T-helper 2 cell (primary cell): ENCODE measurements at regions not wholly inside any gene's neighbourhood (a gene's known extent, or its start where the extent isn't known, plus 50 kb on each side); places are given as distances from the start of the nearest gene placed in this dataset.
A peak's percentile ranks its signal among the peaks of the same experiment; 100 is the strongest.
"Not testable (repeated sequence)": the region's sequence is repeated elsewhere in the genome, so short reads cannot be mapped to it uniquely, and the experiment has no call there.

Experiments
- DNase-seq, 5 experiments: peaks; one replicate each; pipeline versions ENCODE4 v3.0.0 to v3.0.0-alpha.2; 2012 to 2022

DNA sequence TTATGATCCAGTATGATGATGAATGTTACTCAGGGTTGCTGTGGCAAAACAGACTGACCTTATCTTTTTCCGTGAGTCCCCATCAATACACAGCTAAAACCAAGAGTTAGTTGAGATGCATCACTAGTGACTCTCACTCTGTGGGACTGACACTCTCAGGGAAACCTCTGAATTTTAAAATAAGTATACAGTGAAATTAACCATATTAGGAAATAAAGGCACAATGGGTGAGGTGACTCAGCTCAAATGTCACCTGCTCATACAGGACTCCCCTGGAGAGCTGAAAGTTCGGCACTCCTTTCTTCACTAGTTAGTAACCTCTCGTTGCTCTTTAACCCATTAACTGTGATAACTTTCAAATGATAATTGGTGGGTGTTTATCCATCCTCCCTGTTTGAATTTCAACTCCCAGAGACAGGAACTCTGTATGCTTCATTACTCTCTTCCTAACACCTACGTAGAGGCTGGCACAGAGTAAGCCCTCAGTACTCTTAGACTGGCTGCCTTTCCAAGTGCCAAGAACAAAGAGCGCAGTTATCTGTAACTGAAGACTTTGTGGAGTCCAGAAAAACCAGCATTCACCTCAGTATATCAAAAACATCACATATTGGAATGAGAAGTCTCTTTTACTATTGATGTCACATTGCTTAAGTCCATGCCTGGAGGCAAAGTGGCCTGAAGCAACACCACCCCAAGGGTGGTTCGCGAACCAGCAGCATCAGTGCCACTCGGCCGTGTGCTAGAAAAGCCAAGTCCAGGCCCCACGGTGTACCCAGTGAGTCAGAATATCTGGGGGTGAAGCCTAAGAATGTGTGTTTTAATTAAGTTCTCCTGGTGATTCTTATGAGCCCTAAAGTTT is 91.1 kb downstream of the NIBAN1 start:
- DNase-seq, result peak in 1 of 5 experiments; percentile 43

DNA sequence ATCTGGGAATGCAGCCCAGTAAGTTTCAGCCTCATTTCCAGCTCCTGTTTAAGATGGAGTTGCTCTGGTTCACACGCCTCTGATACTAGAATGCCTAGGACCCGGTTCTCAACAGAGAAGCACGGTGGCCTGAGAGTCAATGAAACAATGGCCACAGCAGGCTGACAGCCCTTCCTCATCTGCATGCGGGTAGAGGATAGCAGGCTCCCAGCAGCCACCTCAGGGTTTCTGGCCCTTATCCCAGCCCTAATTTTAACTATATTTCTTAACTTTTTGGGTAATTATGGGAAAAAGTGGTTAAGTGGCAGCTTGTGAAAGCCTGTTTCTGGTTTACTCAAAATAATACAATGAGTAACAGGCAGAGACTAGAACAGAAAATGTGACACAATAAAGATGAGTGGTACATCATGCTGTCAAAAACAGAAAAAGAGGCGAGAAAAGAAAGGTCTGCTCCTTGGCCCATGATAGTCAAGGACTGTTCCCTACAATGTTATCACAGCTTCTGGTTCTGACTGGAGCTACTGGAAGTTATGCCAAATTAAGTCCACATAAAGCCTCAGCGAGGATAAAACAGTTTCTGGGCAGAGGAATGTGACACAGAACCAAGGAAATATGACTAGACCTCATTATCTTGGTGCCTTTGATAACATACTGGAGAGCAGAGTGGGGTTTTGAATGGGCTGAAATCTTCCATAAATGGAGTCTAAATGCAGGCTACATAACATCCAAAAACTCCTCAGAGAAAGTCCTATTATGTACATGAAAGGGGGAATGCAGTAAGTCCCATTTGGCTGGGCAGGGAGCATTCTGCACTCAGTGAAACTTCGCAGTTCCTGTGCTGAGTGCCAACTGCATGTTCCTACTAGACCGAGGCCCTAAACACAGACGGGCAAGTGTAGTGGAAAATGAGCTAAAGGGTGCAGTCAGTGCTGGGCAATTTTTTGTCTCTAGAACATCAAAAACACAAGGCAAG is 92.1 kb downstream of the NIBAN1 start:
- DNase-seq, result no peak

DNA sequence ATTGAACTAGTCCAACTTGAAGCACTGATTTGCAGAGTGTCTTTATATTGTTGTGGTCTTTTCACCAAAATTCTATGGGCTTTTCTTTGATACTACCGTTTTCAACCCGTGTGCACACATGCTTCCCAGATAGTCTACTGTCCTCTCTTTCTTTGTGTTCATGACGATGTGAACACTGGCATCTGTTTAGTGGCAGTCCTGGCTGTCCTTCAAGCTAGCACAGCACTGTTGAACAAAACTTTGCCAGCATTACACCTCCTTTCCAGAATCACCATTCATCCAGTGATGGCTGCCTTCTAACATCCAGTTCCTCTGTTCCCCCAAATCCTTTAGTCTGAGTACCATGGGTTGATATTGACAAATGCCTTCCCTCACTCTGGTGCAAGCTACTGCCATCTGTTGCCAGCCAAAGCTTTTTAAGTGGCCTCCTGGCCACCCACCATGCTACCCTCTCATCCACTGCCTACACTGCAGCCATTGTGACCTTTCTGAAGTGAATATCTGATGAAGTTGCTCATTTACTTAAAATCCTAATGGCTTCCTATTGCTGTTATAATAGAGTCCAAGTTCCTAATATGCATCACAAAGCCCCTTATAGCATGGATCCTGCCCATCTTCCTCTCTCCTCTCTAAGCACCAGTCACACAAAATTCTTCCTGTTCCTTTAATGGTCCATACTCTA is 94.3 kb downstream of the NIBAN1 start:
- DNase-seq, result no peak

DNA sequence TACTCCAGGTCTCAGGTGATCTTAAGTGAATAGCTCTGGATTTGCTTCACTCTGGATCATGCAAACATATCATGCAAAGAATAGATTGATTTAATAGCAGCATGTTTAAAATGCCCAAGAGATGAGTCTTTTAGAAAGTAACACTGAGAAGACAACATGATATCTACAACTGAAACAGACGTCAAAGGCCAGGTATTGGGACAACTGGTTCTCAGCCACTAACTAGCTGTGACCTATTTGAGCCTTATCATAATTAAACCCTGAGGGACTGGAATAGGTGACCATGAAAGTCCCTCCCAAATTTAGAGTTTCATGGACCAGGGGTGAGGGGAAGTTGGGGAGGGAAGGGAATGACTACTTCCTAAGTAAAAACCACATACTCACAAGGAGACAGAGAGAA is 95.7 kb downstream of the NIBAN1 start:
- no peak for DNase-seq

DNA sequence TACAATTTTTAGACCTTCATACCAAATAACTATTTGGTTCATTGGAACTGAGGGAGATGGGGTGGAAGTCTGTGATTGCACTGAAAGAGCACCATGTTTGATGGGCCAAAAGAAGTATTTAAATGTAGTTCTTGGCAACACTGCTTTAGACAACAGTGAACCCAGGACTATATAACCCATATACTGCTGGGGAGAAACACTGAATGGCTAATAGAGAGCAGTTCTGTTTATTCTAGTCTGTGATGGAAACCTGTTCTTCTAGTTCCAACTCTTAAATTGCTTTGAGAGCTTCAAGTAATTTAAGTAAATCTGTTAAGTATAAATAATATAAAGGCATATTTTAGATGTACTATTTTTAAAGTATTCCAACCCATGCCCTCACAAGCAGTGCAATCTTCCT is 96.3 kb downstream of the NIBAN1 start:
- no peak for DNase-seq

DNA sequence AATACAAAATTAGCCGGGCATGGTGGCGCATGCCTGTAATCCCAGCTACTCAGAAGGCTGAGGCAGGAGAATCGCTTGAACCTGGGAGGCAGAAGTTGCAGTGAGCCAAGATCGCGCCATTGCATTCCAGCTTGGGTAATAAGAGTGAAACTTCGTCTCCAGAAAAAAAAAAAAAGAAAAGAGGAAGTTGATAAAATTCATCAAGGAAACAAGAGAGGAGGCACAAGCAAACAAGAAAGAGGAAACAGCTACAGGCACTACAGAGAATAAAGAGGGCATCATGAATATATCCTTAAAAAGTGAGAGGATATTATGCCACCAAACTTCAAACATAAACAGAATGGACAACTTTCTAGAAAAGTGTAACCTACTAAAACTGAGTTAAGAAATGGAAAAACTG is 98.3 kb downstream of the NIBAN1 start:
- DNase-seq, result not testable (repeated sequence)

DNA sequence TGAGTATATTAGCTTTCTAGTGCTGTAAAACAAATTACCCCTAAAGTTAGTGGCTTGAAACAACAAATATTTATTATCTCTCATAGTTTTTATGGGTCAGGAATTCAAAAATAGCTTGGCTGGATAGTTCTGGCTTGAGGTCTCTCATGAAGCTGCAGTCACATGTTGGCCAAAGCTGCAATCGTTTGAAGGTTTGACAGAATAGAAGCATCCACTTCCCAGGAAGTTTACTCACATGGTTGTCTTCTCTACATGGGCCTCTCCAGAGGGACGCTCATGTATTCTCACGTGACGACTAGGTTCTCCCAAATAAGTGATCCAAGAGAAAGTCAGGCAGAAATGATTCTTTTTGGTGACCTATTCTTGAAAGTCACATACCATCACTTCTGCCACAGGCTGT is 99.1 kb downstream of the NIBAN1 start:
- DNase-seq, result no peak

DNA sequence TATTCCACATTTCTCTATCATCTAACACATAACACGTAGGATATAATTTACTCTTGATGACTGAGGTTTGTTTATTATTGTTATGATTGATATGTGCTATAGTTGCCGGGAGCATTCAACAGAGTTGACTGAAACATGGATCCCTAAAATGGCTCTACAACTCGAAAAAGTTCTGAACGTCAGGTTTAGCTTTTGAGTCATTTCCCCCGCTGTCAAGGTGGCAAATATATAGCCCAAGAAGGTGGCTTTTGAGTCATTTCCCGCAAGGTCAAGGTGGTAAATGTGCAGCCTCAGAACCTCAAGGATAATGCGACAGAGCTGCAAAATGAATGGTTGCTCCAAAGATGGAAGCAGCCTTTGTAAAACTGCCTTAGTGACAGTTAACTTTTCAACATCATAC is 104.0 kb downstream of the NIBAN1 start:
- DNase-seq, result peak in 2 of 5 experiments; percentile 32 to 93

DNA sequence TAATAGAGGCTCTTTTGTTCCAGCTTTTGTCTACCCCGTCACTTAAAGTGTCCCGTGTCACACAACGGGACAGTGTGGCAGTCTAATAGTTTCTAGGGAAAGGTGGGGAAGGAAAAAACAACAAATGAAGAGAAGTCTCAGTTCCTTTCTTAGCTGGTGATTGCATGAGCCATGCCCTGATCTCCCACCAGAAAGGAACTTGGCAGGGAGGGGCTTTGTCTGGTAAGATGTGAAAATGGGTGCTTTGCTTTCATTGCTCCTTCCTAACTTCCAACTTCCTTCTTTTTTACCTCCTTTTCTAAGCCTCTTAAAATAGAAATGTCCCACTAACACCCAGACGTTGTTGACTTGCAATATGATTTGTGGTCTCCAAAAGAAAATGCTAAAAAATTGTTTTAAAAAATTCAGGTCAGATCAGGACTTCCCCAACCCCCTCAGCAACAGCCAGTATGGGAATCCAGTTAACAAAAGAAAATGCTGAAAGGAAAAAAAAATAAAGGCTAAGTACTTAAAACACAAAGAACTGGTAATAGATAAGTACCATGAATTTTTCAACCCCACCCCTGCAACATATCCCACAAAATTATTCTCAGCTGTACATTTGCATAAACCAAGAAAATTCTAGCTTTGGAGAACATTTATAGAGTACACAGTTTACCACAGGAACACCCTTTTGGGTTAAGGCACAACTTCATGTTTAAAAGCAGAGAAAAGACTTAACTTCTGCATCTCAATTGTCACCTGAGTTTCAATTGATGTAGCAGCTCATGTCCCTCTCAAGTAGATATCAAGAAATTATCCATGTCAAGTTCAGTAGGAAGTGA is 106.2 kb downstream of the NIBAN1 start:
- no peak for DNase-seq

DNA sequence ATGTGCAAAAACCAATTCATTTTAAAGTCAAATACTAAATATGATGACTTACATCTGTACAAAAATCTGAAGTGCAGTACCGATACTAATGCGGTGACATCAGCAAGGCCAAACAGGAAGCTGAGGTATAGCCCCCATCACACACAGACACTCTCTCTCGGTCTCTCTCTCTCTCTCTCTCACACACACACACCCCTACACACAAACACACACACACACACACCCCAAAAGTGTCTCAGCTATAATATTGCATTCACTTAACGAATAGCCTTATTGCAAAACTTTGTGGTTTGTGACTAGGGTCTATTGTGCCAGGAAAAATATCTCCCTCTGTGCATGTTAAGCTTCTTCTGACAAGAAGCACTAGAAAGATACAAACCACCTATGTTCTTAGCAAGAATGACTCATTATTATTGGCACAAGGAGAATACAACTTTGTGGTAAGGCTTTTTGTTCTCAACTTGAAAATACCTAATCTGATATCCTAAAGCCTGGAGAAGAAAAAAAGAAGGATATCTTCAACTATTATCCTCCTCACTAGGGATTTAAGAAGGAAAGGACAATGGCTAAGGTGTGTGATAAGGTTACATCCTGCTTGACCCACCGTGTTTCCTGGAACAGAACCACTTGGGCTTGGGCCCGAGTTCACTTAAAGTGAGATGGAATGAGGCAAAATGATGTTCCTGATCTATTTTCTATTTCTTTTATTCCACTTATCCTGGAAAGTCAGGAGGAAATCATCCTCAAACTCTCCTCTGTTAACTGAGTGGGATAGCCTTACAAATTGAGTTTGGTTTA is 107.1 kb downstream of the NIBAN1 start:
- DNase-seq, result peak in 3 of 5 experiments; percentile 36 to 98 (median 80)

DNA sequence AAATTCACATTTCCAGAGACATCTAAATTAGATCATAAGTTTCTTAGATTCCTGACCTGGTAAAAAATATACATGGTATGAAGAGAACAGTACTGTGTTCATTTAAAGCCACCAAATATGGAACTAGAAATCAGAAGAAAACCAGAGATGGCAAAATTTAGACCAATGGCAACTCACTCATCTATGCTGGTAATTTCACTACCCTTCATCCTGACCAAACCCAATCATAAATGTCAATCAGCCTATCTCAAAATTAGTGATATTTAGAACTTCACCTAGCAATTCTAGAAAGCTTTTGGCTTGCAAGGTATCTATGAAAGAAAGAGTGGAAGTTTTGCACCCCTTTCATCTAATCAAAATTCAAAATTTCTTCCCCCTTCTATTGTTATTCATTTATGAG is 107.7 kb downstream of the NIBAN1 start:
- DNase-seq, result no peak

DNA sequence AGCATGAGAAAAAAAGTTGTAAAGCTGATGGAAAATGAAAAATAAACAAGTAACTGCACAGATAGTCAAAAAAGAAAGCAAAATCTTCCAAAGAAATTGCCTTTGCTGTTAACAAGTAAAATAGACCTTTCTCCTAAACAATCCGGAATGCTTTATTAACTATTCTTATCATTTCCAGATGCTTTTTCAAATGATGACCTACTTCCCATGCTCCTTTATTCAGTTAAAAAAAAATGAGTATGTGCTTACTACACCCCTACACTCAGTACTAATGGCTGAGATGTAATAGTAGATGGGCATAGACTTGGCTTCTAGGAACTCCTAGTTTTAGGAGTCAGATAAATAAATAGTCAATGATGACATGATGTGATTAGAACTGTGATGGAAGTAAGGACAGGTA is 108.5 kb downstream of the NIBAN1 start:
- DNase-seq, result no peak

DNA sequence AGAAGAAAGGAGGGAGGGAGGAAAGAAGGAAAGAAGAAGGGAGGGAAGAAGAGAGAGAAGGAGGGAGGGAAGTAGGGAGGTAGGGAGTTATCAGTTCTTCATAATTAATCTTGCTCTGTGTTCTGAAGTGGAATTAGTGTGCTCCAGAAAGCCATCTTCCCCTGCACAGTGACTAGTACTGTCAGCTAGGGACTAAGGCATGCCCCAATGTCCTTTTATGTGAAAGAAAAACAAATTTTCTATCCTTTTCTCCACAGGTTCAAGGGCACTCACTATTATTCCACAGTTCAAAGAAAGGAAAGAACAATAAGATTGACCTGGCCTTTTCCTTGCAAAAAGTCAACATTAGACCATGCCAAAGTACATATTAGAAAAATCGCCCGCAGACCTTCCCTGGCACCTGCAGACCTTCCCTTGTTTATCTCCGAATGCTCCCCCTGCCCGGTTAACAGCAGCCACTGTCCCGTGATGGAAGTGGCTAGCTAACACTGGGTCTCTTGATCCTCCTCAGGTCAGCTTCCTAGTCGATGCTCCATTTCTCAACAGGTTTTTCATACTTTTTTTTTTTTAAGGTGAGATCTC is 107.2 kb upstream of the EDEM3 start:
- no peak for DNase-seq

DNA sequence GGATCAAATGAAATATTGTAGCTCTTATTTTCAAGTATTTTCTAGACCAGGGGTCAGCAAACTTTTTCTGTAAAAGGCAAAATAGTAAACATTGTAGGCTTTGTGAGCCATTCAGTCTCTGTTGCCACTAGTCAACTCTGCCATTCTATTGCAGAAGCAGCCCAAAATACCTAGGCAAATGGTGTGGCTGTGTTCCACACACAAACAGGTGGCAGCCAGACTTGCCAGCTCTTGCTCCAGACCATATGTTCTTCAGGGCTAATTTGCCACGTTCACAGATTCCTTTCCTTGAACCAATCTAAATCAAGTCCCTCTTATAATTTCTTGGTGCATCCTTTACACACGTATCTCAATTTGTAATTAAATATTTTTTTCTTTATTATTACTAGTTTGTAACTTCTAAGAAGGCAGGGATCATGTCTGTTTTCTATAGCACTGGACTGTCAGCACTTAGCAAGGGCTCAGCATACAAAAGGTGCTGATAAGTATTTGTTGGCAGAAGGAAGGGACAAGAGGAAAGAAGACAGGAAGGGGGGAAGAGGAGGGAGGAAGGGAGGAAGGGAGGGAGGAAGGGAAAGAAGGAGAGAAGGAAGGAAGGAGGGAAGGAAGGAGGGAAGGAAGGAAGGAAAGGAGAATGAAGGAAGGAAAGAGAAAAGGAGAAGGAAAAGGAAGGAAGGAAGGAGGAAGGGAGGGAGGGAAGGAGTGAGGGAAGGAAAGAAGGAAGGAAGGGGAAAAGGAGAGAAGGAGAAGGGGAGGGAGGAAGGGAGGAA is 106.5 kb upstream of the EDEM3 start:
- no peak for DNase-seq

DNA sequence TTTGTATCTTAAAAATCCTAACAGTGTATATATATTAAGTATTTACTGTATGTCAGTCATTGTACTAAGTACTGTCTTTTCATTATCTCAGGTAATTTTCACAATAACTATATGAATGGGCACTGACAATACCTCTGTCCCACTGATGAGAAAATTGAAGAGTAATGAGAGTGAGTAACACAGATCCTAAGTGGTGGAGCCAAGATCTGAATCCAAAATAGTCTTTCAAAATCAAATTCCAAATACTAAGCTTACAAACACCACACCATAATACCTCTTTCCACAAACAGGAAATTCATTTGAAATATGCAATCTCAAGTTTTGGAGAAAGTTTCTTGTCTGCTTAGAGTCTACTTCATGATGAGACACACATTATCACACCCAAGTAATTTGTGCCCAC is 105.9 kb upstream of the EDEM3 start:
- DNase-seq, result no peak

DNA sequence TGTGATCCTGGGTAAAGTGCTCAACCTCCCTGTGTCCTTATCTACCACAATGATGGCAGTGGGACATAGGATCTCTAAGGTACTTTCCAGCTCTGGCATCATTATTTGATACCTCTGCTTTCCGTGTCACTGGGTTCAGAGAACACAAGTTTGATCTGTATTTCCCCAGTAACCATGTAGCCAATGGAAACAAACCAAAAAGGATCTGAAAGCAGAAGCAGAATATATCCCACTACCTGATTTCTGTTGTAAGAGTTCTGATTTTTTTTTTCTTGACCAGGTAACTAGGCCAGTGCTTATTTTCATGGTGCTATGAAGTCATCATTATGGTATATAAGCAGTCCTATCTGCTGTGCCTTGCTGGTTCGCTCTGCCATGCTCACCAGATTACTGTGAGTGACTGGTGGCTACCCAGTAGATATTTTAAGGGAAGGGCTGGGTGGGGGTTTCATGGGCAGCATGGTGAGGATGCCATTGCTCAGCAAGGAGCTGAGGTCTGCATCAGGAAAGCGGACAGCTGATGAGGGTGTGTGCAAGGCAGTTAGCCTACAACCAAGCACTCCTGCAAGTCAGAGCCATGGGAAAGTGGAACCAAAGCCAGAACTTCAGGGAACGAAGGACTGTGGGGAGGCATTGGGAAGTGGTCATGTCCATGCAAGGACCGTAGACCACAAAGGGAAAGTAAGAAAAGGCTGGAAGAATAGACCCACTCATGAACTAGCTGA is 104.9 kb upstream of the EDEM3 start:
- no peak for DNase-seq

DNA sequence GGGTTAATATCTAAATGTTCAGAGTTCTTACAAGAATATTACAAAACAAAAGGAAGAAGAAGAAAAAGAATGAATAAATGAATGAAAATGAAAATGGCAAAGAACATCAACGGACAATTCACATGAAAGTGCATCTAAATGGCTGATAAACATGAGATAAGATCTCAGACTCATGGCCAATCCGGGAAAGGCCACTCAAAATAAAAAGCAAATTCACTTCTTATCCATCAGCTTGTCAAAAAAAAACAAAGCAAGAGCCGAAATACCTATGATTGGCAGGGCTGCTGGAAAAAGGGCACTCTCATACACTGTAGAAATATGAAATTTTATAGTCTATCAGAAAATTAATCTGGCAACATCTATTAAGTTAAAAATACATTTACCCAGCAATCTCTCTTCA is 103.6 kb upstream of the EDEM3 start:
- no peak for DNase-seq

DNA sequence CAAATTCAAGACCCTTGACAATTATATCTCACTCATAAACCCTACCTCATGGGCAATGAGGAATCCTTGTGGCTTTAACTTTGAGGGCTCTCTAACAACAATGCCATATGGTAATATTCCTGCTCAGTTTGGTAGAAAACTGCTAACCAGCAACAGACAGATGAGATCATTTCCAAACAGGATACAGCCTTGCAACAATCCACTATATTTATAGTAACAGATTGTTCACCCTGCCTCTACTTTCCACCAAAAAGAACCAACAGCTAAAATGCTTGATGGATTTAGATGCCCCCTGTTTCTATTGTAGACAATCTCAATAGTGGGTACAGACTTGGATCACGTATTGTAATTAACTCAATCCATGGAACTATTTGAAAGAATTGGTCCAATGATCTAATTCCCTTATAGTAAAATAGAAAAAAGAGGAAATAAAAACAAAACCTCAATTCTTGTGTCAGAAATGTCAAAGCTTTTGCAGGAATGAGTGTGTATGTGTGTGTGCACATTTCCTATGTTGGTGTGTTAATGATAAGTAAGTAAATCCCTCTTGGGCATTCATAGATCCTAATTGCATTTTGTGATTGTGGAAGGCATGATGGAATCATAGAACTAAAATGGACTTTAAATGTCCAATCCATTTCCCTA is 100.0 kb upstream of the EDEM3 start:
- no peak for DNase-seq

DNA sequence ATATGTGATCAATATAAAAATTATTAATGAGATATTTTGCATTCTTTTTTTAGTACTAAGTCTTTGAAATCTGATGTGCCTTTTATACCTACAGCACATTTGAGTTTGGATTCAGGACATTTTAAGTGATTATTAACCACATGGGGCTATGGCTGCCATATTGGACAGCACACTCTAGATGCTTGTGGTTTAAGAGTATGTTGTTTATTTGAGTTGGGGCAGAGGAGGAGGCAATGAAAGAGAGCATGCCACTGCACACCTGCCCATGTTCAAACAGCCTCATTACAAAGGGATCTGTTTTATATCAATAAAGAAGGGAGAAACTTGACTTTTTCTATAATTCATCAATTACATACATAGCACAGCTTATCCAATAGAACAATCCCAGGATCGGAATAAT is 99.4 kb upstream of the EDEM3 start:
- DNase-seq, result no peak
